ENCODE measurements at regions not wholly inside any gene's neighbourhood (a gene's known extent, or its start where the extent isn't known, plus 50 kb on each side); places are given as distances from the start of the nearest gene placed in this dataset.

- TF ChIP-seq, protein P1, sequence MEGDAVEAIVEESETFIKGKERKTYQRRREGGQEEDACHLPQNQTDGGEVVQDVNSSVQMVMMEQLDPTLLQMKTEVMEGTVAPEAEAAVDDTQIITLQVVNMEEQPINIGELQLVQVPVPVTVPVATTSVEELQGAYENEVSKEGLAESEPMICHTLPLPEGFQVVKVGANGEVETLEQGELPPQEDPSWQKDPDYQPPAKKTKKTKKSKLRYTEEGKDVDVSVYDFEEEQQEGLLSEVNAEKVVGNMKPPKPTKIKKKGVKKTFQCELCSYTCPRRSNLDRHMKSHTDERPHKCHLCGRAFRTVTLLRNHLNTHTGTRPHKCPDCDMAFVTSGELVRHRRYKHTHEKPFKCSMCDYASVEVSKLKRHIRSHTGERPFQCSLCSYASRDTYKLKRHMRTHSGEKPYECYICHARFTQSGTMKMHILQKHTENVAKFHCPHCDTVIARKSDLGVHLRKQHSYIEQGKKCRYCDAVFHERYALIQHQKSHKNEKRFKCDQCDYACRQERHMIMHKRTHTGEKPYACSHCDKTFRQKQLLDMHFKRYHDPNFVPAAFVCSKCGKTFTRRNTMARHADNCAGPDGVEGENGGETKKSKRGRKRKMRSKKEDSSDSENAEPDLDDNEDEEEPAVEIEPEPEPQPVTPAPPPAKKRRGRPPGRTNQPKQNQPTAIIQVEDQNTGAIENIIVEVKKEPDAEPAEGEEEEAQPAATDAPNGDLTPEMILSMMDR (conservative IDR thresholded peaks at IDR 0.05; ENCODE audit: low read length) = no peak
- no peak for TF ChIP-seq EZH2phosphoT487 (IDR thresholded peaks at IDR 0.05; ENCODE audit: borderline replicate concordance)
These were observed 103.4 kb upstream of the SEMA3D start for GRCh38 chr7:85290269-85290668.

Data from Loucy (cell line).